Adrenal gland (tissue), 9 donors: ENCODE measurements at regions not wholly inside any gene's neighbourhood (a gene's known extent, or its start where the extent isn't known, plus 50 kb on each side); places are given as distances from the start of the nearest gene placed in this dataset.

Experiments
- DNase-seq, 7 donors: peaks; one replicate each; pipeline ENCODE4 v3.0.0-alpha.2; 2019 to 2020
- H3K27ac ChIP-seq, 5 donors: fragments of 200-600 bp; sonication (generic) in 4 of 5; 1 replicate in 3 of 5; 2 replicates in 2 of 5; pipeline versions ENCODE4 v1.5.1 to v1.8.0; 2016 to 2020; ENCODE audit warnings: mild to moderate bottlenecking in 1 of 5
- H3K27me3 ChIP-seq: fragments of 200-600 bp; 2 replicates; pipeline ENCODE4 v1.8.0; 2021
- H3K36me3 ChIP-seq, 2 donors: fragments of 200-600 bp; replicated peaks in 1 of 2; 1 replicate in 1 of 2; 2 replicates in 1 of 2; pipeline versions ENCODE4 v1.5.1 to v1.8.0; 2018 to 2022
- H3K4me1 ChIP-seq, 2 donors: fragments of 200-600 bp; replicated peaks in 1 of 2; 1 replicate in 1 of 2; 2 replicates in 1 of 2; pipeline versions ENCODE4 v1.5.1 to v1.8.0; 2018 to 2021
- H3K4me3 ChIP-seq, 4 donors: fragments of 200-600 bp; sonication (generic) in 3 of 4; one replicate each; pipeline ENCODE4 v1.5.1; 2016 to 2018
- H3K9me3 ChIP-seq, 3 donors: fragments of 200-600 bp; sonication (generic) in 1 of 3; replicated peaks in 1 of 3; 1 replicate in 2 of 3; 2 replicates in 1 of 3; pipeline versions ENCODE4 v1.5.1 to v1.8.0; 2016 to 2021
- POLR2A ChIP-seq, 2 donors: fragments of 450-650 bp; IDR thresholded peaks; one replicate each; pipeline ENCODE4 v1.6.1; 2017; ENCODE audit warnings: antibody characterized with exemption in 2 of 2, mild to moderate bottlenecking in 2 of 2, moderate library complexity in 1 of 2
- WGBS, 4 donors: extraction: QIAGEN DNeasy Blood & Tissue Kit in 2 of 4; methylation state at CpG; one replicate each; pipeline versions ENCODE4 v1.1.5 to v1.1.7; 2013 to 2017; 5-methylcytosine and 5-hydroxymethylcytosine counted together
- intact Hi-C, 2 donors: fragments of 100-400 bp; cut with DNase I; formaldehyde crosslinking; loops; one replicate each; pipeline versions ENCODE4 v1.14.1 to v1.15.0; 2022 to 2023
- TF ChIP-seq, protein P1 (sequence below), 6 experiments: fragments of 450-650 bp in 4 of 6; fragments of 200-600 bp in 2 of 6; sonication (generic) in 1 of 6; IDR thresholded peaks; 1 replicate in 5 of 6; 2 replicates in 1 of 6; pipeline versions ENCODE4 v1.5.1 to v1.8.0; 2016 to 2021; ENCODE audit warnings: antibody characterized with exemption in 6 of 6, mild to moderate bottlenecking in 2 of 6, moderate library complexity in 1 of 6
- donor health status: healthy with polysubstance abuse.
- donor health status: Bipolar disorder and iron deficiency.
- donor health status: DM: yes; HTN: yes; CAD: no.
- donor health status: DM: no; HTN: no; CAD: no.
- donor health status: DM: no; HTN: no; CAD: no.

DNA sequence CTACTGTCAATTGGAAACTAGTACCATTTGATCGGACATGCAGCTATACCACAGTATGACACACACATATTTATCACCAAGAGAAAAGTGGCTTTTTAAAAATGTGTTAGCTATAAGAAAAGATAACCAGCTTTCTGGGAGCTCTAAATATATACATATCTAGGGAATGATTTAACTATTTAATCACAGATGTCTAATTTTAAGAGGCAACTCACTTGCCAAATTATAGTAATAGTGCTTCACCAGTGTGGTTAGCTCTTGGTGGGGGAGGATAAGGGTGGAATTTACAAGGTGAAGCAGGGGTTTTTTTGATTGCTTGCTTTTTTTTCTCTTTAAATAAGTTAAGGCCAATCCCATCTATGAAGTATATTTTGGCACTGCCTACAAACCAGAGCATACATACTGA is 547.7 kb upstream of the DIPK2B start:
- WGBS, 4 donors, result 88 to 93% (median 91%) methylated on average over 1 of the region's 1 CpG
- H3K4me1 ChIP-seq, result no peaks in the 10 kb centered on the region
- no peak for DNase-seq
- no peak overlapping the region for H3K4me3 ChIP-seq
- H3K27ac ChIP-seq, result no peak overlapping the region
- intact Hi-C loops, result no loop called here
- peaks cover 8% of the 10 kb centered on the region for H3K27me3 ChIP-seq
- no peaks in the 10 kb centered on the region for H3K36me3 ChIP-seq
- no peaks in the 10 kb centered on the region for H3K9me3 ChIP-seq
- no peak for TF ChIP-seq POLR2A (IDR thresholded peaks at IDR 0.05)
- TF ChIP-seq, protein P1, sequence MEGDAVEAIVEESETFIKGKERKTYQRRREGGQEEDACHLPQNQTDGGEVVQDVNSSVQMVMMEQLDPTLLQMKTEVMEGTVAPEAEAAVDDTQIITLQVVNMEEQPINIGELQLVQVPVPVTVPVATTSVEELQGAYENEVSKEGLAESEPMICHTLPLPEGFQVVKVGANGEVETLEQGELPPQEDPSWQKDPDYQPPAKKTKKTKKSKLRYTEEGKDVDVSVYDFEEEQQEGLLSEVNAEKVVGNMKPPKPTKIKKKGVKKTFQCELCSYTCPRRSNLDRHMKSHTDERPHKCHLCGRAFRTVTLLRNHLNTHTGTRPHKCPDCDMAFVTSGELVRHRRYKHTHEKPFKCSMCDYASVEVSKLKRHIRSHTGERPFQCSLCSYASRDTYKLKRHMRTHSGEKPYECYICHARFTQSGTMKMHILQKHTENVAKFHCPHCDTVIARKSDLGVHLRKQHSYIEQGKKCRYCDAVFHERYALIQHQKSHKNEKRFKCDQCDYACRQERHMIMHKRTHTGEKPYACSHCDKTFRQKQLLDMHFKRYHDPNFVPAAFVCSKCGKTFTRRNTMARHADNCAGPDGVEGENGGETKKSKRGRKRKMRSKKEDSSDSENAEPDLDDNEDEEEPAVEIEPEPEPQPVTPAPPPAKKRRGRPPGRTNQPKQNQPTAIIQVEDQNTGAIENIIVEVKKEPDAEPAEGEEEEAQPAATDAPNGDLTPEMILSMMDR (IDR thresholded peaks at IDR 0.05), result no peak

DNA sequence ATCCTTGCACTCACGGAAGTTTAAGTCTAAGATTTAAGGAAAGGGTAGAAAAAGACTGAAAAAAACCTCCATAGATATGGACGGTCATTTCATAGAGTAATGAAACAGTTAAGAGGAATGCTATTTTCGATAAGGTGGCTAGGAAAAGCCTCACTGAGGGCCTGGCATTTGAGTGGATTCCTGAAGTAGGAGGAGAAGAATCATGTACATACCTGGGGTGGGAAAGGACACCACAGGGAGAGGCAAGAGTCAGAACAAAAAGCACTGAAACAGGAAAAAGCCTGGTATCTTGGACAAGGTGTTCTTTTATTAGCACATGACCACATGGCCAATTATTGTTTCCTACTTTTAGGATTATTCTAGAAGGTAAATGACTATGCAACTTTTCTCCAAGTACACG is 547.2 kb upstream of the DIPK2B start:
- intact Hi-C loops, result no loop called here
- no peak for TF ChIP-seq POLR2A (IDR thresholded peaks at IDR 0.05)
- TF ChIP-seq, protein P1 (IDR thresholded peaks at IDR 0.05), result no peak
- no peak for DNase-seq
- peaks cover 10% of the 10 kb centered on the region for H3K27me3 ChIP-seq
- H3K27ac ChIP-seq, result no peak overlapping the region
- no peaks in the 10 kb centered on the region for H3K4me1 ChIP-seq
- 61 to 77% (median 69%) methylated on average over 4 of the region's 4 CpGs for WGBS, 4 donors
- H3K4me3 ChIP-seq, result no peak overlapping the region
- no peaks in the 10 kb centered on the region for H3K36me3 ChIP-seq
- no peaks in the 10 kb centered on the region for H3K9me3 ChIP-seq

DNA sequence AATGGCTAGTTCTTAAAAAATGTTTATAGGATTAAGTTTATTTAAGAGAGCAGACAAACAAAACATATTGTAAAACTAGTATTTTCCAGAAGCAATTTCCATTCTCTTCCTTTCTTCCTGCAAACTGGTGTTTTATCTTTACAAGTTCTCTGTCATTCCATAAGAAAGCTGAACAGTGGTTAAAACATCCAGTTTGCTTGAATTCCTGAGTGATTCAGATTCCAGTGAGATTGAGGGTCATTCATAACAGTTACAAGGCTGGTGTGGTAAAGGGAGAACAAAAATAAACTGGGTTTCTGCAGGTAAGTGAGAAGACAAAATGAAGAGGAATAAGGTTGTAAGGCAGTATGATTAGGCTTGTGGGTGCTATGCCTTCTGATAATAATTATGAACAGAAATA is 544.8 kb upstream of the DIPK2B start:
- H3K36me3 ChIP-seq, result no peaks in the 10 kb centered on the region
- no peak overlapping the region for H3K4me3 ChIP-seq
- TF ChIP-seq, protein P1 (IDR thresholded peaks at IDR 0.05), result no peak
- TF ChIP-seq POLR2A (IDR thresholded peaks at IDR 0.05), result no peak
- no peaks in the 10 kb centered on the region for H3K4me1 ChIP-seq
- no peaks in the 10 kb centered on the region for H3K9me3 ChIP-seq
- intact Hi-C loops, result no loop called here
- peaks cover 15% of the 10 kb centered on the region for H3K27me3 ChIP-seq
- no peak overlapping the region for H3K27ac ChIP-seq
- DNase-seq, result no peak

DNA sequence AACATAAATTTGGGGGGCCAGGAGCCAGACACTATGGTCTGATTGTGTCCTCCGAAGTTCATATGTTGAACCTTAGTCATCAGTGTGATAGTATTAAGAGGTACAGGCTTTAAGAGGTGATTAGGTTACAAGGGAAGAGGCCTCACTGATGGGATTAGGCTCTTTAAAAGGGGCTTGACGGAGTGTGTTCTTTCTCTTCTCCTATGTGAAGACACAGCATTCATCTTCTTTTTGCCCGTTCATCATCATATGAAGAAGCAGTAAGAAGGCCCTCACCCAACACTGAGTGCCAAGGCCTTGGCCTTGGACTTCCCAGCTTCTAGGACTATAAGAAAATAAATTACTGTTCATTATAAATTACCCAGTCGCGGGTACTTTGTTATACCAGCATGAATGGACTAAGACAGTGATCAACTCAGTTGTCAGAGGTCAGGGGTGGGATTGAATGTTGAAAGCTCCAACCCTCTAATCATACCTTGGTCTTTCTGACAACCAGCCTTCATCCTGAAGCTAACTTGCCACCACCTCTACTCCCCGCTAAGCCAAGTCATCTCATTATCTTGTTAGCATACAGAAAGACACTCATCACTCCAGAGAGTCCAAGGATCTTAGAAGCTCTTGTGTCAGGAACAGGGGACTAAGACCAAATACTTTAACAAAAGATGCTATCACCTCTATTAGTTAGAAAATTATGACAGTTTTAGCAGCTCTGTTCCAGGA is 543.4 kb upstream of the DIPK2B start:
- no peak overlapping the region for H3K4me3 ChIP-seq
- WGBS, 4 donors, result 62 to 88% (median 75%) methylated on average over 4 to 6 of the region's 6 CpGs

More for the DNA sequence above, 543.4 kb upstream of the DIPK2B start:
- no peak for DNase-seq
- no peaks in the 10 kb centered on the region for H3K4me1 ChIP-seq
- no peaks in the 10 kb centered on the region for H3K36me3 ChIP-seq
- H3K27me3 ChIP-seq, result peaks cover 15% of the 10 kb centered on the region
- no peaks in the 10 kb centered on the region for H3K9me3 ChIP-seq
- intact Hi-C loops, result no loop called here
- TF ChIP-seq, protein P1 (IDR thresholded peaks at IDR 0.05), result no peak
- TF ChIP-seq POLR2A (IDR thresholded peaks at IDR 0.05), result no peak
- H3K27ac ChIP-seq, result no peak overlapping the region
